Adrenal gland (tissue), 9 donors: ENCODE measurements at regions not wholly inside any gene's neighbourhood (a gene's known extent, or its start where the extent isn't known, plus 50 kb on each side); places are given as distances from the start of the nearest gene placed in this dataset.
A peak's percentile ranks its signal among the peaks of the same experiment; 100 is the strongest.

Experiments used
- DNase-seq, 7 donors: peaks; one replicate each; pipeline ENCODE4 v3.0.0-alpha.2; 2019 to 2020
- H3K27ac ChIP-seq, 5 donors: fragments of 200-600 bp; sonication (generic) in 4 of 5; 1 replicate in 3 of 5; 2 replicates in 2 of 5; pipeline versions ENCODE4 v1.5.1 to v1.8.0; 2016 to 2020; ENCODE audit warnings: mild to moderate bottlenecking in 1 of 5
- H3K27me3 ChIP-seq: fragments of 200-600 bp; 2 replicates; pipeline ENCODE4 v1.8.0; 2021
- H3K36me3 ChIP-seq, 2 donors: fragments of 200-600 bp; replicated peaks in 1 of 2; 1 replicate in 1 of 2; 2 replicates in 1 of 2; pipeline versions ENCODE4 v1.5.1 to v1.8.0; 2018 to 2022
- H3K4me1 ChIP-seq, 2 donors: fragments of 200-600 bp; replicated peaks in 1 of 2; 1 replicate in 1 of 2; 2 replicates in 1 of 2; pipeline versions ENCODE4 v1.5.1 to v1.8.0; 2018 to 2021
- H3K4me3 ChIP-seq, 4 donors: fragments of 200-600 bp; sonication (generic) in 3 of 4; one replicate each; pipeline ENCODE4 v1.5.1; 2016 to 2018
- H3K9me3 ChIP-seq, 3 donors: fragments of 200-600 bp; sonication (generic) in 1 of 3; replicated peaks in 1 of 3; 1 replicate in 2 of 3; 2 replicates in 1 of 3; pipeline versions ENCODE4 v1.5.1 to v1.8.0; 2016 to 2021
- CTCF ChIP-seq, 6 experiments: fragments of 450-650 bp in 4 of 6; fragments of 200-600 bp in 2 of 6; sonication (generic) in 1 of 6; IDR thresholded peaks; 1 replicate in 5 of 6; 2 replicates in 1 of 6; pipeline versions ENCODE4 v1.5.1 to v1.8.0; 2016 to 2021; ENCODE audit warnings: antibody characterized with exemption in 6 of 6, mild to moderate bottlenecking in 2 of 6, moderate library complexity in 1 of 6
- POLR2A ChIP-seq, 2 donors: fragments of 450-650 bp; IDR thresholded peaks; one replicate each; pipeline ENCODE4 v1.6.1; 2017; ENCODE audit warnings: antibody characterized with exemption in 2 of 2, mild to moderate bottlenecking in 2 of 2, moderate library complexity in 1 of 2
- WGBS, 4 donors: extraction: QIAGEN DNeasy Blood & Tissue Kit in 2 of 4; methylation state at CpG; one replicate each; pipeline versions ENCODE4 v1.1.5 to v1.1.7; 2013 to 2017; 5-methylcytosine and 5-hydroxymethylcytosine counted together
- intact Hi-C, 2 donors: fragments of 100-400 bp; cut with DNase I; formaldehyde crosslinking; loops; one replicate each; pipeline versions ENCODE4 v1.14.1 to v1.15.0; 2022 to 2023
- donor health status: healthy with polysubstance abuse.
- donor health status: Bipolar disorder and iron deficiency.
- donor health status: DM: yes; HTN: yes; CAD: no.
- donor health status: DM: no; HTN: no; CAD: no.
- donor health status: DM: no; HTN: no; CAD: no.

GRCh38 chr17:64775701-64776570 lies 113.8 kb upstream of the SMURF2 start:
- H3K27ac ChIP-seq = peak overlapping the region in 2 of 5 donors; percentile 58 to 71

GRCh38 chr17:64774888-64775540 lies 112.9 kb upstream of the SMURF2 start:
- intact Hi-C loops = loop anchor here in 1 of 2 donors (10.0 kb wide), 1 partner anchor 180 kb away; no protein-coding TSS in a partner anchor
- no peak overlapping the region for H3K4me3 ChIP-seq
- H3K27me3 ChIP-seq = no peaks in the 10 kb centered on the region
- no peak for DNase-seq
- no peaks in the 10 kb centered on the region for H3K36me3 ChIP-seq
- peaks cover 20 to 29% of the 10 kb centered on the region in 2 donors for H3K4me1 ChIP-seq
- H3K9me3 ChIP-seq = no peaks in the 10 kb centered on the region
- H3K27ac ChIP-seq = no peak overlapping the region
- TF ChIP-seq CTCF (IDR thresholded peaks at IDR 0.05) = no peak
- TF ChIP-seq POLR2A (IDR thresholded peaks at IDR 0.05) = no peak
- WGBS, 4 donors = 80 to 91% (median 84%) methylated on average over 8 to 10 of the region's 10 CpGs

More at GRCh38 chr17:64775701-64776570, 113.8 kb upstream of the SMURF2 start:
- Histone ChIP-seq H3K9me3 (no peaks in the 10 kb centered on the region), H3K4me1 (peaks cover 29 to 38% of the 10 kb centered on the region in 2 donors), H3K36me3 (no peaks in the 10 kb centered on the region), H3K4me3 (no peak overlapping the region), H3K27me3 (no peaks in the 10 kb centered on the region)
- 67 to 77% (median 70%) methylated on average over 12 to 15 of the region's 15 CpGs for WGBS, 4 donors
- no peak for DNase-seq
- intact Hi-C loops = loop anchor here in 1 of 2 donors (10.0 kb wide), 1 partner anchor 179 kb away; no protein-coding TSS in a partner anchor
- no peak for TF ChIP-seq POLR2A (IDR thresholded peaks at IDR 0.05)
- TF ChIP-seq CTCF (IDR thresholded peaks at IDR 0.05) = no peak

GRCh38 chr17:64773836-64774761 lies 112.0 kb upstream of the SMURF2 start:
- TF ChIP-seq CTCF (IDR thresholded peaks at IDR 0.05) (peak in 1 of 6 experiments; percentile 11), POLR2A (IDR thresholded peaks at IDR 0.05) (no peak)
- no peak overlapping the region for H3K27ac ChIP-seq
- H3K27me3 ChIP-seq = no peaks in the 10 kb centered on the region
- peak in 1 of 7 donors; percentile 38 for DNase-seq
- peaks cover 14 to 20% of the 10 kb centered on the region in 2 donors for H3K4me1 ChIP-seq
- 71 to 83% (median 78%) methylated on average over 6 to 18 of the region's 18 CpGs for WGBS, 4 donors
- intact Hi-C loops = loop anchor here in 1 of 2 donors (10.0 kb wide), 1 partner anchor 181 kb away; no protein-coding TSS in a partner anchor
- H3K9me3 ChIP-seq = no peaks in the 10 kb centered on the region
- H3K36me3 ChIP-seq = no peaks in the 10 kb centered on the region
- no peak overlapping the region for H3K4me3 ChIP-seq
